GM12874 (cell line): ENCODE measurements at regions not wholly inside any gene's neighbourhood (a gene's known extent, or its start where the extent isn't known, plus 50 kb on each side); places are given as distances from the start of the nearest gene placed in this dataset.

Experiments
- CTCF ChIP-seq: IDR thresholded peaks from 2 replicates; pipeline ENCODE4 v1.5.1; 2011; ENCODE audit warnings: low read depth, mild to moderate bottlenecking, control low read depth, low read length, moderate library complexity; ENCODE audit not compliant: insufficient read depth

- TF ChIP-seq CTCF, result no peak
These were observed 185.4 kb upstream of the ANK3 start for GRCh38 chr10:60575105-60575504.

- no peak for TF ChIP-seq CTCF
These were observed 184.7 kb upstream of the ANK3 start for GRCh38 chr10:60574388-60574787.

DNA sequence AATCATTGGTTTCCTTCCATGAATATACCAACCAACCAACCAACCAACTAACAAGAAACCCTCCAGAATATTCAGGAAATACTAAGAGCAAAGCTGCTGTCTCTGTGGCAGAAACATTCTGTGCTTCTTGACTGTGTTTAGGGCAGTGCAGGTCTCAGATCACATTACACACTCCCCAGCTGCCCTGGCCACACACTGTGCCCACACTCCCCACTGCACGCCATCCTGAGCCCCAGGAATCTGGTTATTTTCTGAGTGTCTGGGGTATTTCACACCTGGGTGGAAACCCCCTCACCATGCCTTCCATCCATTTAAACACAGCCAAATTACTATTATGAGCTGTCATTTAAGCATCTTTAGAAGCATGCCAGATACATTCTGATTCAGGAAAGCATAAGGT, 183.7 kb upstream of the ANK3 start:
- TF ChIP-seq CTCF, result no peak

- TF ChIP-seq CTCF, result no peak
These were observed 183.0 kb upstream of the ANK3 start for GRCh38 chr10:60572511-60573194.

DNA sequence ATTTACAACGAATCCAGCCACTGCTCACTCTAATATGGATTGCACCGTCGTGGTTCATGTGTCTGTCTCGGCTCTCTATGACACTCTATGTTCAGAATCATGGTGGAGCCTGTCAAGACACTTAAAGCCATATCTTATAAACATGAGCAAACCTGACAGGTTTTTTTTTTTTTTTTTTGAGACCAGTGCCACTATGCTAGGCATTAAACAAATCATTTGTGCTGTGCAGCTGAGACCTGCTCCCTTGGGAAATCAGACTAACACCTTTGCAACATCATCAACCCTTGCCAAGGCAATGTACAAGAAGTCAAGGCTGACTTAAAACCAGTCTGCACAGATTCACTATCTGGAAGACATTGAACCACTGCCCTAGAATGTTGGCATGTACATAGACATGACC, 181.2 kb upstream of the ANK3 start:
- TF ChIP-seq CTCF, result no peak

- TF ChIP-seq CTCF, result no peak
These were observed 180.7 kb upstream of the ANK3 start for GRCh38 chr10:60570272-60570865.

DNA sequence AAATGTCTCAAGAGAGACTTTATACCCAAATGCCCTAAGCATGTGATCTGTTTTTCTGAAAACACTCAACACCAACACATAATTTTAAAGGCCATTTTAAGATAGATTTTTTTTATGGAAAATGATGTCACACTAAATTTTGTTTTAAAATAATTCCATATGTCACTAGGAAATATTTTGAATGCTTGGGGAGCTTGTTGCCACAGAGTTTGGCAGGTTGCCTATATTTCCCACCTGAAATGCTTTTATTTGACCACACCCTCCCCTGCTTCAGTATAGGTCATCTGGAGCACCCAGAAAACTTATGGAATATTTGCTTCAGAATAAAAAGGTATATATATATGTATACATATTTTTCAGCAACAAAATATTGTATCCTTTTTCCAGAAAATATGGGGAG, 180.0 kb upstream of the ANK3 start:
- TF ChIP-seq CTCF, result no peak

DNA sequence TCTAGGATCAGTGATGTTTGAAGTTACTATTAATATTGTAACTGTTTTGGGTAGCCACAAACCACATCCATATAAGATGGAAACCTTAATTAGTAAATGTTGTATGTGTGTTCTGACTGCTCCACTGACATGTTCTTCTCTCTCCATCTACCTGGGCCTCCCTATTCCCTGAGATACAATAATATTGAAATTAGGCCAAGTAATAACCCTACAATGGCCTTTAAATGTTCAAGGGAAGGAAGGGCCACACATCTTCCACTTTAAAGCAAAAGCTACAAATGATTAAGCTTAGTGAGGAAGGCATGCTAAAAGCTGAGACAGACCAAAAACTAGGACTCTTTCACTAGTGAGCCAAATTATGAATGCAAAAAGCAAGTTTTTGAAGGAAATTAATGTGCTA, 176.4 kb upstream of the ANK3 start:
- TF ChIP-seq CTCF, result no peak
